ENCODE measurements at regions not wholly inside any gene's neighbourhood (a gene's known extent, or its start where the extent isn't known, plus 50 kb on each side); places are given as distances from the start of the nearest gene placed in this dataset.

- TF ChIP-seq CTCF (IDR thresholded peaks at IDR 0.05) (no peak), POLR2A (IDR thresholded peaks at IDR 0.05) (no peak)
These were observed 137.2 kb downstream of the MMUT start for GRCh38 chr6:49325891-49326290.
